ENCODE measurements at regions not wholly inside any gene's neighbourhood (a gene's known extent, or its start where the extent isn't known, plus 50 kb on each side); places are given as distances from the start of the nearest gene placed in this dataset.

DNA sequence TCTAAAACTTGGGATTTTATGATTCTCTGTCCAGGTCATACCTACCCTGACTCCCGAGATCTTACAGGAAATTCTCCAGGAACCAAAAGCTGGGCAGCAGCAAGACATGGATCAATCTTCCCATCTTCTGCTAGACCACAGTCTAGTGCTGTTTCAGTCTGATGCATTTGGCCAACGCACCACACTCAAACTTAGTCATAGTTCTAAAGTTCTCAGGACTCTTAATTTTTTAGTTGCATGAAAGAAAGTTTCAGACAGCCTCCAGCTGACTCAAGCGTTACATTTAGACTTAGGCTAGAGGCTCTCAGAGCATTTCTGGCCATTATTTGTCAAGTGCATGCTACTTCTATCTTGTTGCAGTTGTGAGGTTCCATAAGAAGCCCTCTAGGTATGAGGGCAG lies 230.1 kb upstream of the CCDC150 start:
- ChIA-PET POLR2A (no interaction called here), CTCF (ENCODE audit: low intra/inter-chr PET ratio) (no interaction called here)
- Histone ChIP-seq H3K27ac (ENCODE audit: extremely low read depth, low read depth, low read length) (no peak overlapping the region), H3K79me2 (ENCODE audit: control insufficient read depth, insufficient read depth, low read length) (no peaks in the 10 kb centered on the region), H3K9ac (ENCODE audit: insufficient read depth in 1 of 2, low read depth in 2 of 2, low read length in 2 of 2) (no peak overlapping the region), H3K9me1 (ENCODE audit: control insufficient read depth, insufficient read depth, low read length) (no peaks in the 10 kb centered on the region), H3K4me1 (replicated peaks in 1 of 2; ENCODE audit: control insufficient read depth in 2 of 2, insufficient read depth in 2 of 2, low read length in 2 of 2) (no peaks in the 10 kb centered on the region; a peak in 1 of 5 replicates), H2AFZ (ENCODE audit: low read depth, low read length) (no peak overlapping the region), H3K36me3 (ENCODE audit: control insufficient read depth, insufficient read depth, low read length) (no peaks in the 10 kb centered on the region), H3K9me3 (replicated peaks; ENCODE audit: control insufficient read depth, insufficient read depth, low read depth, low read length) (no peaks in the 10 kb centered on the region), H3K4me2 (ENCODE audit: insufficient read depth, low read length) (no peak overlapping the region), H4K20me1 (replicated peaks; ENCODE audit: control insufficient read depth, insufficient read depth, low read length) (no peaks in the 10 kb centered on the region), H3K4me3 (no peak overlapping the region), H3K27me3 (ENCODE audit: control insufficient read depth in 2 of 2, insufficient read depth in 2 of 2, low read length in 2 of 2) (no peaks in the 10 kb centered on the region)
- ATAC-seq (no peak), DNase-seq (ENCODE audit: extremely low read depth in 1 of 4, low spot score in 3 of 4) (no peak), FAIRE-seq (no peak)
- intact Hi-C loops (cut with micrococcal nuclease) (no loop called here), in situ Hi-C loops (cut with MboI) (no loop called here)
- no peak for TF ChIP-seq ZFPM2 (CRISPR knock-in tag; IDR thresholded peaks at IDR 0.05)
- TF ChIP-seq ZNF589 (CRISPR knock-in tag; IDR thresholded peaks at IDR 0.05; ENCODE audit: low read depth), result no peak
- TF ChIP-seq KAT7 (CRISPR knock-in tag; IDR thresholded peaks at IDR 0.05; ENCODE audit: borderline replicate concordance), result no peak
- no peak for TF ChIP-seq RFX7 (CRISPR knock-in tag; IDR thresholded peaks at IDR 0.05)
- no peak for TF ChIP-seq DMBX1 (CRISPR knock-in tag; IDR thresholded peaks at IDR 0.05; ENCODE audit: borderline replicate concordance)
- no peak for TF ChIP-seq JUN (IDR thresholded peaks at IDR 0.05; ENCODE audit: borderline replicate concordance, low read depth, low read length)
- TF ChIP-seq JUN (CRISPR knock-in tag; IDR thresholded peaks at IDR 0.05; ENCODE audit: borderline replicate concordance), result no peak
- TF ChIP-seq ZNF175 (CRISPR knock-in tag; IDR thresholded peaks at IDR 0.05; ENCODE audit: low read depth), result no peak
- 33% methylated on average over 1 of the region's 3 CpGs for WGBS (ENCODE audit: insufficient coverage, low coverage, missing lambda C conversion rate)
- BruUV-seq (replicated peaks), result no TSS peak

DNA sequence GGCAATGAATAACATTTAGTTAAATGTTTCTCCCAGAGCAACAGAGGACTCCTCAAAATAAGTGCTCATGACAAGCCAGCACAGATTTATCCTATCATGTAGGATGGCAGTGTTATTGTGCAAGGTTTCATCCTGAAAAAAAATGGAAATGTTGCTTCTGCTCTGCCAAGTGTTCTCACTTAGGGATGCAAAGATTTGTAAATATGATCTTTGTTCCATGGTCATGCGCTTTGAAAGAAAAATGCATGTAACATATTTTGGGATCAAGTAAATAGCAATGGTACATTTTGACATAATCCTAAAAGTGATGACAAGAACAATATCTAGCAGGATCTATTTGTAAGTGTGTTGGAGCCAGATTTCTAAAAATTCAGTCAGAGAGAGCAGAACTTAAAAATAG lies 229.5 kb upstream of the CCDC150 start:
- Histone ChIP-seq H3K9me3 (replicated peaks; ENCODE audit: control insufficient read depth, insufficient read depth, low read depth, low read length) (no peaks in the 10 kb centered on the region), H3K27ac (ENCODE audit: extremely low read depth, low read depth, low read length) (no peak overlapping the region), H3K79me2 (ENCODE audit: control insufficient read depth, insufficient read depth, low read length) (no peaks in the 10 kb centered on the region), H3K4me1 (replicated peaks in 1 of 2; ENCODE audit: control insufficient read depth in 2 of 2, insufficient read depth in 2 of 2, low read length in 2 of 2) (no peaks in the 10 kb centered on the region; a peak in 1 of 5 replicates), H3K27me3 (ENCODE audit: control insufficient read depth in 2 of 2, insufficient read depth in 2 of 2, low read length in 2 of 2) (no peaks in the 10 kb centered on the region), H3K9ac (ENCODE audit: insufficient read depth in 1 of 2, low read depth in 2 of 2, low read length in 2 of 2) (no peak overlapping the region), H2AFZ (ENCODE audit: low read depth, low read length) (no peak overlapping the region), H3K36me3 (ENCODE audit: control insufficient read depth, insufficient read depth, low read length) (no peaks in the 10 kb centered on the region), H3K4me2 (ENCODE audit: insufficient read depth, low read length) (no peak overlapping the region), H3K9me1 (ENCODE audit: control insufficient read depth, insufficient read depth, low read length) (no peaks in the 10 kb centered on the region), H3K4me3 (no peak overlapping the region), H4K20me1 (replicated peaks; ENCODE audit: control insufficient read depth, insufficient read depth, low read length) (no peaks in the 10 kb centered on the region)
- BruUV-seq (replicated peaks), result no TSS peak
- no peak for FAIRE-seq
- WGBS (ENCODE audit: insufficient coverage, low coverage, missing lambda C conversion rate), result 38% methylated on average over 1 of the region's 1 CpG
- no peak for ATAC-seq
- in situ Hi-C loops (cut with MboI) (no loop called here), intact Hi-C loops (cut with micrococcal nuclease) (no loop called here)
- POLR2A ChIA-PET, result no interaction called here
- CTCF ChIA-PET (ENCODE audit: low intra/inter-chr PET ratio), result no interaction called here
- DNase-seq (ENCODE audit: extremely low read depth in 1 of 4, low spot score in 3 of 4), result no peak
- no peak for TF ChIP-seq PYGO2 (tag; IDR thresholded peaks at IDR 0.05)
- no peak for TF ChIP-seq JUND (IDR thresholded peaks at IDR 0.05; ENCODE audit: borderline replicate concordance, low read depth, low read length)
- no peak for TF ChIP-seq JUND (tag; IDR thresholded peaks at IDR 0.05; ENCODE audit: borderline replicate concordance, low read depth, low read length)
- TF ChIP-seq CHD2 (IDR thresholded peaks at IDR 0.05; ENCODE audit: low read depth, low read length), result no peak
- no peak for TF ChIP-seq GTF3C2 (IDR thresholded peaks at IDR 0.05; ENCODE audit: borderline replicate concordance, extremely low read depth, insufficient read length)
- TF ChIP-seq HNRNPK (IDR thresholded peaks at IDR 0.05; ENCODE audit: low read depth, low read length, poor library complexity, severe bottlenecking), result no peak
- no peak for TF ChIP-seq GTF2F1 (IDR thresholded peaks at IDR 0.05; ENCODE audit: low read depth, low read length)
- no peak for TF ChIP-seq ZFP1 (CRISPR knock-in tag; IDR thresholded peaks at IDR 0.05)
